ENCODE measurements at regions not wholly inside any gene's neighbourhood (a gene's known extent, or its start where the extent isn't known, plus 50 kb on each side); places are given as distances from the start of the nearest gene placed in this dataset.

GRCh38 chr4:30429813-30430761 is 290.1 kb upstream of the PCDH7 start:
- DNase-seq (ENCODE audit: insufficient read length, low spot score): no peak
- no peak for FAIRE-seq

GRCh38 chr4:30434656-30435055 is 285.5 kb upstream of the PCDH7 start:
- no peak for FAIRE-seq
- no peak for DNase-seq (ENCODE audit: insufficient read length, low spot score)

GRCh38 chr4:30436394-30436793 is 283.8 kb upstream of the PCDH7 start:
- no peak for DNase-seq (ENCODE audit: insufficient read length, low spot score)
- no peak for FAIRE-seq

- FAIRE-seq: no peak
- no peak for DNase-seq (ENCODE audit: insufficient read length, low spot score)
These were observed 282.9 kb upstream of the PCDH7 start for GRCh38 chr4:30437316-30437715.

GRCh38 chr4:30443289-30443688 is 276.9 kb upstream of the PCDH7 start:
- FAIRE-seq: no peak
- DNase-seq (ENCODE audit: insufficient read length, low spot score): no peak

GRCh38 chr4:30450474-30450873 is 269.7 kb upstream of the PCDH7 start:
- DNase-seq (ENCODE audit: insufficient read length, low spot score) (no peak), FAIRE-seq (no peak)

- no peak for FAIRE-seq
- no peak for DNase-seq (ENCODE audit: insufficient read length, low spot score)
These were observed 265.7 kb upstream of the PCDH7 start for GRCh38 chr4:30454504-30454903.

GRCh38 chr4:30456716-30457115 is 263.5 kb upstream of the PCDH7 start:
- FAIRE-seq (no peak), DNase-seq (ENCODE audit: insufficient read length, low spot score) (no peak)

GRCh38 chr4:30460818-30461217 is 259.4 kb upstream of the PCDH7 start:
- FAIRE-seq (no peak), DNase-seq (ENCODE audit: insufficient read length, low spot score) (no peak)

GRCh38 chr4:30461218-30461617 is 259.0 kb upstream of the PCDH7 start:
- no peak for FAIRE-seq
- no peak for DNase-seq (ENCODE audit: insufficient read length, low spot score)

- DNase-seq (ENCODE audit: insufficient read length, low spot score): no peak
- FAIRE-seq: no peak
These were observed 257.6 kb upstream of the PCDH7 start for GRCh38 chr4:30462445-30463090.

GRCh38 chr4:30471861-30472260 is 248.3 kb upstream of the PCDH7 start:
- FAIRE-seq (no peak), DNase-seq (ENCODE audit: insufficient read length, low spot score) (no peak)

GRCh38 chr4:30473225-30473624 is 246.9 kb upstream of the PCDH7 start:
- no peak for FAIRE-seq

GRCh38 chr4:30495251-30495650 is 224.9 kb upstream of the PCDH7 start:
- no peak for FAIRE-seq
- DNase-seq (ENCODE audit: insufficient read length, low spot score): no peak

More at GRCh38 chr4:30473225-30473624, 246.9 kb upstream of the PCDH7 start:
- no peak for DNase-seq (ENCODE audit: insufficient read length, low spot score)

- FAIRE-seq: no peak
- DNase-seq (ENCODE audit: insufficient read length, low spot score): no peak
These were observed 224.4 kb upstream of the PCDH7 start for GRCh38 chr4:30495651-30496310.

- no peak for FAIRE-seq
- DNase-seq (ENCODE audit: insufficient read length, low spot score): no peak
These were observed 208.4 kb upstream of the PCDH7 start for GRCh38 chr4:30511751-30512150.

GRCh38 chr4:30518211-30518610 is 202.0 kb upstream of the PCDH7 start:
- no peak for DNase-seq (ENCODE audit: insufficient read length, low spot score)
- no peak for FAIRE-seq

GRCh38 chr4:30525662-30526315 is 194.4 kb upstream of the PCDH7 start:
- DNase-seq (ENCODE audit: insufficient read length, low spot score) (no peak), FAIRE-seq (no peak)

GRCh38 chr4:30535255-30535654 is 184.9 kb upstream of the PCDH7 start:
- FAIRE-seq (no peak), DNase-seq (ENCODE audit: insufficient read length, low spot score) (no peak)

- DNase-seq (ENCODE audit: insufficient read length, low spot score) (no peak), FAIRE-seq (no peak)
These were observed 183.9 kb upstream of the PCDH7 start for GRCh38 chr4:30536231-30536630.

- no peak for FAIRE-seq
These were observed 182.7 kb upstream of the PCDH7 start for GRCh38 chr4:30537456-30537855.

More at GRCh38 chr4:30537456-30537855, 182.7 kb upstream of the PCDH7 start:
- no peak for DNase-seq (ENCODE audit: insufficient read length, low spot score)

All from GM19239 (cell line).